HL-60 (cell line): ENCODE measurements at regions not wholly inside any gene's neighbourhood (a gene's known extent, or its start where the extent isn't known, plus 50 kb on each side); places are given as distances from the start of the nearest gene placed in this dataset.

Experiments used
- DNase-seq, 2 experiments: peaks; one replicate each; pipeline ENCODE4 v3.0.0-alpha.2; 2010 to 2020; ENCODE audit warnings: low read depth in 1 of 2, low spot score in 1 of 2
- H3K27ac ChIP-seq: fragments of 250-450 bp; sonication (Bioruptor Pico); replicated peaks from 2 replicates; pipeline ENCODE4 v1.5.1; 2020; ENCODE audit warnings: mild to moderate bottlenecking, moderate library complexity
- H3K27me3 ChIP-seq: fragments of 250-450 bp; sonication (Bioruptor Pico); 2 replicates; pipeline ENCODE4 v1.5.1; 2021; ENCODE audit warnings: mild to moderate bottlenecking, moderate library complexity; ENCODE audit not compliant: insufficient read depth, poor library complexity, severe bottlenecking
- H3K4me3 ChIP-seq: replicated peaks from 2 replicates; pipeline ENCODE4 v1.5.1; 2011; ENCODE audit warnings: mild to moderate bottlenecking, control low read depth, low read length; ENCODE audit not compliant: insufficient read depth
- CTCF ChIP-seq: IDR thresholded peaks from one replicate; pipeline ENCODE4 v1.5.1; 2011; ENCODE audit warnings: low read length, control low read depth, inconsistent platforms; ENCODE audit not compliant: insufficient read depth
- GABPA ChIP-seq: IDR thresholded peaks from 2 replicates; pipeline ENCODE4 v1.6.1; 2012; ENCODE audit warnings: low read depth
- POLR2AphosphoS5 ChIP-seq: IDR thresholded peaks from 2 replicates; pipeline ENCODE4 v1.6.1; 2012; ENCODE audit warnings: low read depth
- REST ChIP-seq: IDR thresholded peaks from 2 replicates; pipeline ENCODE4 v1.6.1; 2012; ENCODE audit warnings: low read depth; ENCODE audit not compliant: insufficient replicate concordance
- SPI1 ChIP-seq: IDR thresholded peaks from 2 replicates; pipeline ENCODE4 v1.6.1; 2012; ENCODE audit warnings: low read depth, mild to moderate bottlenecking, borderline replicate concordance

GRCh38 chr6:153618371-153619322, 420.4 kb upstream of the OPRM1 start:
- TF ChIP-seq POLR2AphosphoS5: no peak
- no peak for TF ChIP-seq CTCF
- no peak for TF ChIP-seq REST
- no peak for TF ChIP-seq GABPA
- DNase-seq: no peak
- no peaks in the 10 kb centered on the region for H3K27me3 ChIP-seq
- no peak overlapping the region for H3K4me3 ChIP-seq
- H3K27ac ChIP-seq: no peak overlapping the region

- TF ChIP-seq POLR2AphosphoS5 (no peak), REST (no peak), GABPA (no peak), CTCF (no peak), SPI1 (no peak)
- no peak overlapping the region for H3K4me3 ChIP-seq
- no peaks in the 10 kb centered on the region for H3K27me3 ChIP-seq
- no peak overlapping the region for H3K27ac ChIP-seq
- DNase-seq: no peak
Measured at GRCh38 chr6:153616506-153616905, 422.5 kb upstream of the OPRM1 start.

GRCh38 chr6:153613719-153614455, 425.2 kb upstream of the OPRM1 start:
- DNase-seq: no peak
- H3K4me3 ChIP-seq: no peak overlapping the region
- TF ChIP-seq CTCF (no peak), GABPA (no peak), REST (no peak), POLR2AphosphoS5 (no peak), SPI1 (no peak)
- H3K27me3 ChIP-seq: no peaks in the 10 kb centered on the region
- no peak overlapping the region for H3K27ac ChIP-seq
